GM23338 (cell line): ENCODE measurements at regions not wholly inside any gene's neighbourhood (a gene's known extent, or its start where the extent isn't known, plus 50 kb on each side); places are given as distances from the start of the nearest gene placed in this dataset.

Source experiments
- CREB1 ChIP-seq: fragments of 250-450 bp; sonication (Bioruptor Pico); IDR thresholded peaks from 2 replicates; pipeline ENCODE4 v1.5.0; 2020; ENCODE audit warnings: low read depth, mild to moderate bottlenecking, moderate library complexity
- CTCF ChIP-seq, 2 experiments: fragments of 200-600 bp in 1 of 2; sonication (generic) in 1 of 2; conservative IDR thresholded peaks; 2 replicates each; pipeline versions ENCODE4 v1.5.1 to v1.6.1; 2016 to 2017; ENCODE audit warnings: antibody characterized with exemption in 2 of 2, low read depth in 2 of 2, mild to moderate bottlenecking in 2 of 2, moderate library complexity in 1 of 2
- ETS1 ChIP-seq: IDR thresholded peaks from 2 replicates; pipeline ENCODE4 v1.6.1; 2016; ENCODE audit warnings: antibody characterized with exemption
- EZH2 ChIP-seq: fragments of 200-600 bp; sonication (generic); IDR thresholded peaks from one replicate; pipeline ENCODE4 v1.8.0; 2017; ENCODE audit warnings: antibody characterized with exemption, mild to moderate bottlenecking, low read depth; ENCODE audit not compliant: unreplicated experiment
- EZH2phosphoT487 ChIP-seq: fragments of 200-600 bp; sonication (generic); IDR thresholded peaks from one replicate; pipeline ENCODE4 v1.8.1; 2018; ENCODE audit warnings: antibody characterized with exemption; ENCODE audit not compliant: unreplicated experiment
- NANOG ChIP-seq: IDR thresholded peaks from 2 replicates; pipeline ENCODE4 v1.6.1; 2016; ENCODE audit warnings: antibody characterized with exemption, borderline replicate concordance
- POLR2AphosphoS5 ChIP-seq: IDR thresholded peaks from 2 replicates; pipeline ENCODE4 v1.6.1; 2016; ENCODE audit warnings: antibody characterized with exemption, low read depth
- REST ChIP-seq: IDR thresholded peaks from one replicate; pipeline ENCODE4 v1.6.1; 2018; ENCODE audit warnings: antibody characterized with exemption; ENCODE audit not compliant: unreplicated experiment
- ZNF114 ChIP-seq: fragments of 250-450 bp; sonication (Bioruptor Pico); IDR thresholded peaks from 2 replicates; pipeline ENCODE4 v1.5.0; 2020; ENCODE audit warnings: mild to moderate bottlenecking, moderate library complexity
- ZNF462 ChIP-seq: fragments of 250-450 bp; sonication (Bioruptor Pico); IDR thresholded peaks from 2 replicates; pipeline ENCODE4 v1.5.0; 2020; ENCODE audit warnings: mild to moderate bottlenecking, moderate library complexity

DNA sequence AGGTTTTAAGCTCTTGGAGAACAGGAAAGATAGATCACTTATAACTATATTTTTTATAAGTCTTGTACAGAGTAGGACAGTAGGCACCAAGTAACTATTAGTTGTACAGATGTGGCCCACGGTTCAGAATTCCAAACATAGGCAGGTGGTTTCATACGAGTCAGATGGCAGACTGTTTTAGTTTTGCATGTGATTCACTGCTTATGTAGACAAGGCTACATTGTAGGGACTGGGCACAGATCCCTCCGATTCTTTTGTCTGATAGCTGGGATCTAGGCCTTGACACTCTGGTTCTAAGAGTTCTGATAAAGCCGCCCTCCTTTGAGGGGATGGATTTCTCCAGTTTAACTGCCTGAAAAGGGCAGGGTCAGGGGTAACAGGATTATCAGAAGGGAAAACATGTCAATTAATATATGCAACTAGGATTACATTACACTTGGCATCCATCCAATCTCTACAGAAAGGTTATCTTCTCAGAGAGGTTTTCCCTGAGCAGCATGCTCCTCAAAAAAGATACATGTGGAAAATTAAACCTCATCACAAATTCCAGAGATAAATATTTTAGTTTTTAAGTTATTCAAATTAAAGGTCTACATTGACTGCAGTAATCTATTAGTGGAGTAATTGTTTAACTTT lies 87.8 kb downstream of the SPRY1 start:
- no peak for TF ChIP-seq CTCF (conservative IDR thresholded peaks at IDR 0.05; ENCODE audit: low read depth in 2 of 2)
- TF ChIP-seq POLR2AphosphoS5, result no peak
- TF ChIP-seq CREB1 (CRISPR knock-in tag), result no peak
- no peak for TF ChIP-seq EZH2phosphoT487
- TF ChIP-seq REST, result no peak
- no peak for TF ChIP-seq EZH2
- no peak for TF ChIP-seq ZNF114 (CRISPR knock-in tag)
- no peak for TF ChIP-seq ZNF462 (CRISPR knock-in tag)
- no peak for TF ChIP-seq ETS1
- TF ChIP-seq NANOG, result no peak
